OCI-LY3 (cell line): ENCODE measurements at regions not wholly inside any gene's neighbourhood (a gene's known extent, or its start where the extent isn't known, plus 50 kb on each side); places are given as distances from the start of the nearest gene placed in this dataset.

Experiments used
- H2AFZ ChIP-seq: fragments of 200-600, 300-600 bp; shearing (Covaris generic); 2 replicates; pipeline ENCODE4 v1.6.0; 2014; ENCODE audit warnings: antibody characterized with exemption, low read depth, low read length
- H3K27ac ChIP-seq: fragments of 200-600, 300-600 bp; sonication (generic); 2 replicates; pipeline ENCODE4 v1.5.1; 2014; ENCODE audit warnings: mild to moderate bottlenecking, low read length, moderate library complexity, mixed read lengths
- H3K27me3 ChIP-seq: fragments of 200-600, 300-600 bp; sonication (generic); 2 replicates; pipeline ENCODE4 v1.6.1; 2014; ENCODE audit warnings: low read depth, low read length, mixed read lengths
- H3K36me3 ChIP-seq: fragments of 200-600, 300-600 bp; sonication (generic); replicated peaks from 2 replicates; pipeline ENCODE3; 2014; ENCODE audit warnings: low read depth, low read length, mixed read lengths
- H3K4me1 ChIP-seq: fragments of 300-600, 200-600 bp; sonication (generic); 2 replicates; pipeline ENCODE4 v1.6.1; 2014; ENCODE audit warnings: low read length, mixed read lengths
- H3K4me2 ChIP-seq: fragments of 200-600, 300-600 bp; sonication (generic); 2 replicates; pipeline ENCODE4 v1.6.1; 2014; ENCODE audit warnings: low read length, mixed read lengths
- H3K4me3 ChIP-seq: fragments of 300-600, 200-600 bp; sonication (generic); 2 replicates; pipeline ENCODE4 v1.5.1; 2014; ENCODE audit warnings: antibody characterized with exemption, mild to moderate bottlenecking, low read length, moderate library complexity
- H3K79me2 ChIP-seq: fragments of 300-600, 200-600 bp; shearing (Covaris generic); 2 replicates; pipeline ENCODE4 v1.6.1; 2014; ENCODE audit warnings: mild to moderate bottlenecking, low read length, mixed read lengths
- H3K9ac ChIP-seq: fragments of 300-600, 200-600 bp; shearing (Covaris generic); 2 replicates; pipeline ENCODE4 v1.6.0; 2014; ENCODE audit warnings: mild to moderate bottlenecking, low read length, moderate library complexity
- H3K9me3 ChIP-seq: fragments of 200-600, 300-600 bp; shearing (Covaris generic); 2 replicates; pipeline ENCODE4 v1.6.1; 2014; ENCODE audit warnings: low read length, mixed read lengths; ENCODE audit not compliant: insufficient read depth
- H4K20me1 ChIP-seq: fragments of 200-600, 300-600 bp; sonication (generic); 2 replicates; pipeline ENCODE4 v1.6.1; 2016; ENCODE audit warnings: low read length, mixed read lengths; ENCODE audit not compliant: insufficient read depth
- CTCF ChIP-seq: fragments of 200-600, 300-600 bp; sonication (generic); IDR thresholded peaks from 2 replicates; pipeline ENCODE4 v1.5.1; 2014; ENCODE audit warnings: antibody characterized with exemption, low read length, low read depth
- EZH2phosphoT487 ChIP-seq: fragments of 200-600 bp; shearing (Covaris generic); IDR thresholded peaks from 2 replicates; pipeline ENCODE4 v1.6.1; 2018; ENCODE audit warnings: antibody characterized with exemption, mixed run types, low read depth

GRCh38 chr4:35710343-35710742 lies 534.0 kb downstream of the ARAP2 start:
- Histone ChIP-seq H3K27me3 (no peaks in the 10 kb centered on the region), H3K79me2 (no peaks in the 10 kb centered on the region), H3K9ac (no peak overlapping the region), H3K36me3 (peaks cover 2% of the 10 kb centered on the region), H3K4me3 (no peak overlapping the region), H3K9me3 (peaks cover 10% of the 10 kb centered on the region), H3K4me2 (no peak overlapping the region), H2AFZ (no peak overlapping the region), H3K4me1 (no peaks in the 10 kb centered on the region), H4K20me1 (no peaks in the 10 kb centered on the region), H3K27ac (no peak overlapping the region)
- TF ChIP-seq CTCF (no peak), EZH2phosphoT487 (no peak)

- no peaks in the 10 kb centered on the region for H3K79me2 ChIP-seq
- no peaks in the 10 kb centered on the region for H3K27me3 ChIP-seq
- no peaks in the 10 kb centered on the region for H4K20me1 ChIP-seq
- H2AFZ ChIP-seq: no peak overlapping the region
- H3K4me3 ChIP-seq: no peak overlapping the region
- no peaks in the 10 kb centered on the region for H3K4me1 ChIP-seq
- TF ChIP-seq EZH2phosphoT487 (no peak), CTCF (no peak)
- H3K9ac ChIP-seq: no peak overlapping the region
- peaks cover 2% of the 10 kb centered on the region for H3K36me3 ChIP-seq
- no peak overlapping the region for H3K27ac ChIP-seq
- H3K9me3 ChIP-seq: peaks cover 10% of the 10 kb centered on the region
- H3K4me2 ChIP-seq: no peak overlapping the region
Observed at GRCh38 chr4:35711127-35711526, 533.2 kb downstream of the ARAP2 start.

GRCh38 chr4:35723973-35724372 lies 520.3 kb downstream of the ARAP2 start:
- Histone ChIP-seq H3K9ac (no peak overlapping the region), H4K20me1 (no peaks in the 10 kb centered on the region), H3K36me3 (no peaks in the 10 kb centered on the region), H3K4me2 (no peak overlapping the region), H3K4me3 (no peak overlapping the region), H3K27me3 (no peaks in the 10 kb centered on the region), H3K4me1 (no peaks in the 10 kb centered on the region), H3K9me3 (no peaks in the 10 kb centered on the region), H3K79me2 (no peaks in the 10 kb centered on the region), H2AFZ (no peak overlapping the region), H3K27ac (no peak overlapping the region)
- TF ChIP-seq EZH2phosphoT487: no peak
- no peak for TF ChIP-seq CTCF

- TF ChIP-seq CTCF: peak; percentile 28
- no peak for TF ChIP-seq EZH2phosphoT487
- H3K4me2 ChIP-seq: no peak overlapping the region
- H3K4me3 ChIP-seq: no peak overlapping the region
- no peaks in the 10 kb centered on the region for H3K79me2 ChIP-seq
- H3K9me3 ChIP-seq: no peaks in the 10 kb centered on the region
- H4K20me1 ChIP-seq: no peaks in the 10 kb centered on the region
- no peak overlapping the region for H3K9ac ChIP-seq
- no peaks in the 10 kb centered on the region for H3K4me1 ChIP-seq
- H3K36me3 ChIP-seq: no peaks in the 10 kb centered on the region
- no peak overlapping the region for H2AFZ ChIP-seq
- H3K27me3 ChIP-seq: no peaks in the 10 kb centered on the region
- no peak overlapping the region for H3K27ac ChIP-seq
Observed at GRCh38 chr4:35725131-35725530, 519.2 kb downstream of the ARAP2 start.
